Liver (tissue), 3 donors: ENCODE measurements at regions not wholly inside any gene's neighbourhood (a gene's known extent, or its start where the extent isn't known, plus 50 kb on each side); places are given as distances from the start of the nearest gene placed in this dataset.
A peak's percentile ranks its signal among the peaks of the same experiment; 100 is the strongest.

Source experiments
- ATF3 ChIP-seq: IDR thresholded peaks from 2 replicates; pipeline ENCODE4 v1.6.1; 2016; ENCODE audit warnings: antibody characterized with exemption
- CTCF ChIP-seq: fragments of 150-350 bp; IDR thresholded peaks from 2 replicates; pipeline ENCODE4 v1.5.1; 2017; ENCODE audit warnings: improper control_type of control experiment, low read depth, low read length; ENCODE audit not compliant: missing input control
- GABPA ChIP-seq, 2 donors: IDR thresholded peaks in 1 of 2; conservative IDR thresholded peaks in 1 of 2; 2 replicates each; pipeline ENCODE4 v1.6.1; 2016; ENCODE audit warnings: antibody characterized with exemption in 2 of 2, mild to moderate bottlenecking in 1 of 2, moderate library complexity in 1 of 2
- JUND ChIP-seq, 2 donors: IDR thresholded peaks; 2 replicates each; pipeline ENCODE4 v1.6.1; 2016; ENCODE audit warnings: antibody characterized with exemption in 2 of 2
- MAX ChIP-seq: IDR thresholded peaks from 2 replicates; pipeline ENCODE4 v1.6.1; 2016; ENCODE audit warnings: antibody characterized with exemption
- RAD21 ChIP-seq, 2 donors: IDR thresholded peaks; 2 replicates each; pipeline ENCODE4 v1.6.1; 2016; ENCODE audit warnings: antibody characterized with exemption in 2 of 2, mild to moderate bottlenecking in 2 of 2
- REST ChIP-seq: IDR thresholded peaks from 2 replicates; pipeline ENCODE4 v1.6.1; 2016; ENCODE audit warnings: antibody characterized with exemption, mild to moderate bottlenecking
- RXRA ChIP-seq, 2 donors: IDR thresholded peaks; 2 replicates each; pipeline ENCODE4 v1.6.1; 2017 to 2018; ENCODE audit warnings: antibody characterized with exemption in 2 of 2, mild to moderate bottlenecking in 1 of 2
- TAF1 ChIP-seq: conservative IDR thresholded peaks from 2 replicates; pipeline ENCODE4 v1.6.1; 2016; ENCODE audit warnings: antibody characterized with exemption, mild to moderate bottlenecking
- ZBTB33 ChIP-seq: IDR thresholded peaks from 2 replicates; pipeline ENCODE4 v1.6.1; 2016; ENCODE audit warnings: antibody characterized with exemption
- donor health status: healthy.
- donor health status: healthy.

GRCh38 chr17:13415871-13416416 is 185.8 kb downstream of the HS3ST3A1 start:
- TF ChIP-seq CTCF (no peak), ATF3 (peak; percentile 46), JUND (IDR thresholded peaks at IDR 0.05) (peak; percentile 81 to 85), REST (no peak), MAX (peak; percentile 46), GABPA (IDR thresholded peaks at IDR 0.05 in 1 of 2, conservative IDR thresholded peaks at IDR 0.05 in 1 of 2) (no peak), RXRA (IDR thresholded peaks at IDR 0.05) (peak; percentile 62 to 69), ZBTB33 (peak; percentile 14), RAD21 (IDR thresholded peaks at IDR 0.05) (peak; percentile 48), TAF1 (no peak)
